ENCODE measurements at regions not wholly inside any gene's neighbourhood (a gene's known extent, or its start where the extent isn't known, plus 50 kb on each side); places are given as distances from the start of the nearest gene placed in this dataset.

DNA sequence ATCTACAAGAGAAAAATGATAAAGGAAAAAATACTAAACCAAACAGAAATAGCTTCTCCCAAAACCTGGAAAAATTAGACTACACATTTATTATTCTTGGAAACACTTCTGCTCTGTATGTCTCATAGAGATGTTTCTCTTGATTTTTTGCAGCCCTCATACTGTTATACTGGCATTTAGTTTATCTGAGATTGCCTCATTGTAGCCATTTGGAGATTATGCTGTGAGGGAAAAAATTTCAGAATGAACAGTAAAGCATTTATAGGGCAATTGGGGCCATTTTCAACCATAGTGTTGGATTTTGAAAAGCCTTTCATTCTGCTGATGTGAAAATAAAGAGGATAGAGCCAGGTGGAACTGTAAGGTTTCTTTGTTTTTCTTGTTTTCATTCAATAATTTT, 441.8 kb upstream of the RIOK2 start:
- TF ChIP-seq POLR2AphosphoS5 (IDR thresholded peaks at IDR 0.05; ENCODE audit: low read depth, low read length): no peak
- no peak for TF ChIP-seq SIN3A (IDR thresholded peaks at IDR 0.05; ENCODE audit: borderline replicate concordance, insufficient read depth, low read length)
- TF ChIP-seq FOXP2 (optimal IDR thresholded peaks at IDR 0.05; ENCODE audit: borderline replicate concordance, extremely low read depth, extremely low read length, insufficient read depth): no peak
